ENCODE measurements at regions not wholly inside any gene's neighbourhood (a gene's known extent, or its start where the extent isn't known, plus 50 kb on each side); places are given as distances from the start of the nearest gene placed in this dataset.

DNA sequence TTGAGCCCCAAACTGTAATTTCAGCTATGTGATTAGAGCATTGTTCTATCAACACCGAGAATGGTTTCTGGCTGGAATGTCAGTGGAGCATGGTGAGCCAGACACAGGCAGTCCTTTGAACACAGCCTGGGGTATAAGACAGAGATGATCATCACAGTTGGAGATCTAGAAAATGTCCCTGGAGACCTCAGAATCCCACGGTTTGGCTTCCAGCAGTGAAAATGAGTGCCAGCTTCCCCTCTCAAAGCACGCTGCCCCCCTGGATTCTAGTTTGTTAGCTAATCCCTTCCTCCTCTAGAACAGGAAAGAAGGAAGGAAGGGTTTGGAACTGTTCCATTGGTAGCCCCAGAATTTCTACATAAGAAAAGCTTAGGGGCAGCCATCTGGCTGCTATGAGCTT lies 59.9 kb upstream of the JAK1 start:
- TF ChIP-seq, protein P1, sequence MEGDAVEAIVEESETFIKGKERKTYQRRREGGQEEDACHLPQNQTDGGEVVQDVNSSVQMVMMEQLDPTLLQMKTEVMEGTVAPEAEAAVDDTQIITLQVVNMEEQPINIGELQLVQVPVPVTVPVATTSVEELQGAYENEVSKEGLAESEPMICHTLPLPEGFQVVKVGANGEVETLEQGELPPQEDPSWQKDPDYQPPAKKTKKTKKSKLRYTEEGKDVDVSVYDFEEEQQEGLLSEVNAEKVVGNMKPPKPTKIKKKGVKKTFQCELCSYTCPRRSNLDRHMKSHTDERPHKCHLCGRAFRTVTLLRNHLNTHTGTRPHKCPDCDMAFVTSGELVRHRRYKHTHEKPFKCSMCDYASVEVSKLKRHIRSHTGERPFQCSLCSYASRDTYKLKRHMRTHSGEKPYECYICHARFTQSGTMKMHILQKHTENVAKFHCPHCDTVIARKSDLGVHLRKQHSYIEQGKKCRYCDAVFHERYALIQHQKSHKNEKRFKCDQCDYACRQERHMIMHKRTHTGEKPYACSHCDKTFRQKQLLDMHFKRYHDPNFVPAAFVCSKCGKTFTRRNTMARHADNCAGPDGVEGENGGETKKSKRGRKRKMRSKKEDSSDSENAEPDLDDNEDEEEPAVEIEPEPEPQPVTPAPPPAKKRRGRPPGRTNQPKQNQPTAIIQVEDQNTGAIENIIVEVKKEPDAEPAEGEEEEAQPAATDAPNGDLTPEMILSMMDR (IDR thresholded peaks at IDR 0.05) = no peak
- TF ChIP-seq, protein P2, sequence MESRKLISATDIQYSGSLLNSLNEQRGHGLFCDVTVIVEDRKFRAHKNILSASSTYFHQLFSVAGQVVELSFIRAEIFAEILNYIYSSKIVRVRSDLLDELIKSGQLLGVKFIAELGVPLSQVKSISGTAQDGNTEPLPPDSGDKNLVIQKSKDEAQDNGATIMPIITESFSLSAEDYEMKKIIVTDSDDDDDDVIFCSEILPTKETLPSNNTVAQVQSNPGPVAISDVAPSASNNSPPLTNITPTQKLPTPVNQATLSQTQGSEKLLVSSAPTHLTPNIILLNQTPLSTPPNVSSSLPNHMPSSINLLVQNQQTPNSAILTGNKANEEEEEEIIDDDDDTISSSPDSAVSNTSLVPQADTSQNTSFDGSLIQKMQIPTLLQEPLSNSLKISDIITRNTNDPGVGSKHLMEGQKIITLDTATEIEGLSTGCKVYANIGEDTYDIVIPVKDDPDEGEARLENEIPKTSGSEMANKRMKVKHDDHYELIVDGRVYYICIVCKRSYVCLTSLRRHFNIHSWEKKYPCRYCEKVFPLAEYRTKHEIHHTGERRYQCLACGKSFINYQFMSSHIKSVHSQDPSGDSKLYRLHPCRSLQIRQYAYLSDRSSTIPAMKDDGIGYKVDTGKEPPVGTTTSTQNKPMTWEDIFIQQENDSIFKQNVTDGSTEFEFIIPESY (IDR thresholded peaks at IDR 0.05; ENCODE audit: borderline replicate concordance, low read depth) = no peak
- TF ChIP-seq, protein P3, sequence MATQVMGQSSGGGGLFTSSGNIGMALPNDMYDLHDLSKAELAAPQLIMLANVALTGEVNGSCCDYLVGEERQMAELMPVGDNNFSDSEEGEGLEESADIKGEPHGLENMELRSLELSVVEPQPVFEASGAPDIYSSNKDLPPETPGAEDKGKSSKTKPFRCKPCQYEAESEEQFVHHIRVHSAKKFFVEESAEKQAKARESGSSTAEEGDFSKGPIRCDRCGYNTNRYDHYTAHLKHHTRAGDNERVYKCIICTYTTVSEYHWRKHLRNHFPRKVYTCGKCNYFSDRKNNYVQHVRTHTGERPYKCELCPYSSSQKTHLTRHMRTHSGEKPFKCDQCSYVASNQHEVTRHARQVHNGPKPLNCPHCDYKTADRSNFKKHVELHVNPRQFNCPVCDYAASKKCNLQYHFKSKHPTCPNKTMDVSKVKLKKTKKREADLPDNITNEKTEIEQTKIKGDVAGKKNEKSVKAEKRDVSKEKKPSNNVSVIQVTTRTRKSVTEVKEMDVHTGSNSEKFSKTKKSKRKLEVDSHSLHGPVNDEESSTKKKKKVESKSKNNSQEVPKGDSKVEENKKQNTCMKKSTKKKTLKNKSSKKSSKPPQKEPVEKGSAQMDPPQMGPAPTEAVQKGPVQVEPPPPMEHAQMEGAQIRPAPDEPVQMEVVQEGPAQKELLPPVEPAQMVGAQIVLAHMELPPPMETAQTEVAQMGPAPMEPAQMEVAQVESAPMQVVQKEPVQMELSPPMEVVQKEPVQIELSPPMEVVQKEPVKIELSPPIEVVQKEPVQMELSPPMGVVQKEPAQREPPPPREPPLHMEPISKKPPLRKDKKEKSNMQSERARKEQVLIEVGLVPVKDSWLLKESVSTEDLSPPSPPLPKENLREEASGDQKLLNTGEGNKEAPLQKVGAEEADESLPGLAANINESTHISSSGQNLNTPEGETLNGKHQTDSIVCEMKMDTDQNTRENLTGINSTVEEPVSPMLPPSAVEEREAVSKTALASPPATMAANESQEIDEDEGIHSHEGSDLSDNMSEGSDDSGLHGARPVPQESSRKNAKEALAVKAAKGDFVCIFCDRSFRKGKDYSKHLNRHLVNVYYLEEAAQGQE (IDR thresholded peaks at IDR 0.05; ENCODE audit: low read depth, low read length) = no peak
- no peak for TF ChIP-seq POLR2AphosphoS5 (IDR thresholded peaks at IDR 0.05; ENCODE audit: low read depth, low read length)
- TF ChIP-seq MXI1 (IDR thresholded peaks at IDR 0.05; ENCODE audit: low read depth, low read length) = no peak
- TF ChIP-seq, protein P4, sequence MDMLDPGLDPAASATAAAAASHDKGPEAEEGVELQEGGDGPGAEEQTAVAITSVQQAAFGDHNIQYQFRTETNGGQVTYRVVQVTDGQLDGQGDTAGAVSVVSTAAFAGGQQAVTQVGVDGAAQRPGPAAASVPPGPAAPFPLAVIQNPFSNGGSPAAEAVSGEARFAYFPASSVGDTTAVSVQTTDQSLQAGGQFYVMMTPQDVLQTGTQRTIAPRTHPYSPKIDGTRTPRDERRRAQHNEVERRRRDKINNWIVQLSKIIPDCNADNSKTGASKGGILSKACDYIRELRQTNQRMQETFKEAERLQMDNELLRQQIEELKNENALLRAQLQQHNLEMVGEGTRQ (IDR thresholded peaks at IDR 0.05; ENCODE audit: borderline replicate concordance, low read depth, low read length) = no peak
